GM12864 (cell line): ENCODE measurements at regions not wholly inside any gene's neighbourhood (a gene's known extent, or its start where the extent isn't known, plus 50 kb on each side); places are given as distances from the start of the nearest gene placed in this dataset.
"Not testable (repeated sequence)": the region's sequence is repeated elsewhere in the genome, so short reads cannot be mapped to it uniquely, and the experiment has no call there.

Experiments
- DNase-seq: peaks from one replicate; pipeline ENCODE4 v3.0.0-alpha.2; 2011; ENCODE audit warnings: low read depth
- H3K4me3 ChIP-seq: 2 replicates; pipeline ENCODE4 v1.5.1; 2011; ENCODE audit warnings: mild to moderate bottlenecking, low read depth, low read length, control low read depth
- TF ChIP-seq, protein P1 (sequence below): IDR thresholded peaks from 2 replicates; pipeline ENCODE4 v1.5.1; 2011; ENCODE audit warnings: low read depth, mild to moderate bottlenecking, moderate library complexity, low read length, control low read depth, inconsistent platforms; ENCODE audit errors: missing control alignments

DNA sequence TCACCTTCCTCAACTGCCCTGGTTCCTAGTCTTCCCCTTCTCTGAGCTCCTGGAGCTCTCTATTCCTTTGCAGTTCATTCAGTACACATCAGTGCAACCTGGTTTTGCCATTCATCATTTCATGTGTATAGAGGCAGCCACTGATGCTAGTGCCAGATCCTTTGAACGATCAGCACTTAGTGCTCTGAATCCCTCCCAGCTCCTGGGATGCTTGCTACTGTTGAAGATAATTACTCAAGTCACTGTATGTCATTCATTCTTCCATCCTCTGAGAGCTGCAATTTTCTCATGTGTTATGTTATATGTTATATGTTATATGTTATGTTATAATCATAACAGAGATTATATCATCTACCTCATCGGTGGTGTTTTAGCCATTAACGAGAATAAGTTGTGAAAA is 98.5 kb upstream of the UXS1 start:
- no peak for DNase-seq
- no peak overlapping the region for H3K4me3 ChIP-seq
- TF ChIP-seq, protein P1, sequence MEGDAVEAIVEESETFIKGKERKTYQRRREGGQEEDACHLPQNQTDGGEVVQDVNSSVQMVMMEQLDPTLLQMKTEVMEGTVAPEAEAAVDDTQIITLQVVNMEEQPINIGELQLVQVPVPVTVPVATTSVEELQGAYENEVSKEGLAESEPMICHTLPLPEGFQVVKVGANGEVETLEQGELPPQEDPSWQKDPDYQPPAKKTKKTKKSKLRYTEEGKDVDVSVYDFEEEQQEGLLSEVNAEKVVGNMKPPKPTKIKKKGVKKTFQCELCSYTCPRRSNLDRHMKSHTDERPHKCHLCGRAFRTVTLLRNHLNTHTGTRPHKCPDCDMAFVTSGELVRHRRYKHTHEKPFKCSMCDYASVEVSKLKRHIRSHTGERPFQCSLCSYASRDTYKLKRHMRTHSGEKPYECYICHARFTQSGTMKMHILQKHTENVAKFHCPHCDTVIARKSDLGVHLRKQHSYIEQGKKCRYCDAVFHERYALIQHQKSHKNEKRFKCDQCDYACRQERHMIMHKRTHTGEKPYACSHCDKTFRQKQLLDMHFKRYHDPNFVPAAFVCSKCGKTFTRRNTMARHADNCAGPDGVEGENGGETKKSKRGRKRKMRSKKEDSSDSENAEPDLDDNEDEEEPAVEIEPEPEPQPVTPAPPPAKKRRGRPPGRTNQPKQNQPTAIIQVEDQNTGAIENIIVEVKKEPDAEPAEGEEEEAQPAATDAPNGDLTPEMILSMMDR = no peak

DNA sequence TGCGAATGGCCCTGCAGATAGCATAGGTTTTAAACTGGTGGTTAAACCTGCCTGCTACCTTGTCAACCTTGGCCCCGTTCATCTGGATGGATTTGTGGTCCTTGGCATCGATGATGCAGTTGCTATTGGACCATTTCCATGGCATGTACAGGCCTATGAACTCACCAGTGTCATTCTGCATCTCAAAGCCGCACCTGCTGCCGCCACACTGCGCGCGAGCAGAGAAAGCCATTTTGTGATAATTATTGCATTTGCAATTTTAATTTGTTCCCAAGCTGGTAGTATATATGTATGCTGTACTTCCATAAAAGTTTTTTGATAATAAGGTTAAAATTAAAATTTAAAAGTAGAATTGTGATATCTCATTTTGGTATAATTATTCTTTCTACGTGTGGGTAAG is 94.8 kb upstream of the UXS1 start:
- H3K4me3 ChIP-seq = no peak overlapping the region
- DNase-seq = no peak
- TF ChIP-seq, protein P1 = no peak

DNA sequence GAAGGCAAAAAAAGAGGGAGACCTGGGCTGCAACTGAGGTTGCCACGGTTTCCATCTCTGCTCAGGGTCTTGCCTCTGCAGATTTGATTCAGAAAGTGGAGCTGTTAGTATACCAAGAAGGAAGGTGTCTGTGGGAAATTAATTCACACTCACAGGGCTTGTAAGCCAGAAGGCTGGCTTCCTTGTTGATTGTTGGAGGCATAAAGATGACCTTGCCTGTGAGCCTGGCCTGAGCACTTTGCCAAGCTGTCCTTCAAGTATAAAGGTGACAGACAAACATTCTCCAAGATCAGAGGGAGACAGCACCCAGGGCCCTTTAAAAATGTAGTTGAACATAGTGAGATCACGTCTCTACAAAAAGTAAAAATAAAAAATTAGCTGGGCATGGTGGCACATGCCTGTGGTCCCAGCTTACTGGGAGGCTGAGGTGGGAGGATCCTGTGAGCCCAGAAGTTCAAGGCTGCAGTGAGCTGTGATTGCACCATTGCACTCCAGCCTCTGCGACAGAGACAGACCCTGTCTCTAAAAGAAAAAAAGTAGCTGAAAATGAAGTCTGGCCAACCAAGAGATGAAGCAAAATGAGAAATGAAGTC is 91.2 kb upstream of the UXS1 start:
- no peak overlapping the region for H3K4me3 ChIP-seq
- TF ChIP-seq, protein P1 = no peak
- DNase-seq = no peak

DNA sequence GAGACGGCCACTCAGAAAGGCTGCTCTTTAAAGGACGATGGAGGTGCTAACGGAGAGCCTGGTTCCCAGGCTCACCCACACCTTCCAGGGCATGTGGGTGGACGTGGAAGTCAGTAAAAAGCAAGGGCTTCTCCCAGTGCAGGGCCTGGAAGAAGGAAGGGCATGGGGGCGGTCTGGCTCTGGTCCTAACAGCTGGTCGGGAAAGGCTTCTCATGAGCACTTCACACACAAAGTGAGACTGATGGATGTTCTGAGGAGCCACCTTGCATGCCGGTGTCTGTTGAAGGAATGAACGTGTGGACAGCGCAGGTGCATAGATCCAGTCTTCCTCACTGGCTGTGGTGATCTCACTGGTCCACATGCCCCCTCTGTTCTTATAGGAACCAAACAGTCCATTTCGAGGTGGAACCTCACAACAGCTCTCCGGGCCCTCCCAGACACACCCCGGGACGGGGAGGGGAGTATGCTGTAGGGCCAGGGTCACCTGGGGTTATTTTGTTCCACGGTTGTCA is 90.6 kb upstream of the UXS1 start:
- H3K4me3 ChIP-seq = no peak overlapping the region
- TF ChIP-seq, protein P1 = no peak
- no peak for DNase-seq

DNA sequence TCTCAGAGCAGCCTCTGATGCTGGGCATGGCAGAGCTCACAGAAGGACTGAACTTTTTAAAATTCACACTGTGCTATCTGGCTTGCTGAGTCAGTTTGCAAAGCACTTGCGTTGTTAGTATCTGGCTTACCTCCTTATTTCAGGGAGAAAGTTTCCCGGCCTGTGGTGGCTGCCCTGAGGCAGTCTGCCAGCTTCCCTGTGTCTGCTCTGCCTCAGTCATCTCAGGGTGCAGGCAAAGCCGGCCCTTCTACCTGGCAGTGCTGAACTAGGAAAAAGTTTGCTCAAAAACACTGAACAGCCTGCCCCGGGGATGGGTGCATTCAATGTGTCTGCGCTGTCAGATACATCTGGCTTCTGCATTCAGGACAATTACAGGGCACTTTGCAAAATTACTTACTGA is 90.2 kb upstream of the UXS1 start:
- no peak for DNase-seq
- TF ChIP-seq, protein P1 = no peak

DNA sequence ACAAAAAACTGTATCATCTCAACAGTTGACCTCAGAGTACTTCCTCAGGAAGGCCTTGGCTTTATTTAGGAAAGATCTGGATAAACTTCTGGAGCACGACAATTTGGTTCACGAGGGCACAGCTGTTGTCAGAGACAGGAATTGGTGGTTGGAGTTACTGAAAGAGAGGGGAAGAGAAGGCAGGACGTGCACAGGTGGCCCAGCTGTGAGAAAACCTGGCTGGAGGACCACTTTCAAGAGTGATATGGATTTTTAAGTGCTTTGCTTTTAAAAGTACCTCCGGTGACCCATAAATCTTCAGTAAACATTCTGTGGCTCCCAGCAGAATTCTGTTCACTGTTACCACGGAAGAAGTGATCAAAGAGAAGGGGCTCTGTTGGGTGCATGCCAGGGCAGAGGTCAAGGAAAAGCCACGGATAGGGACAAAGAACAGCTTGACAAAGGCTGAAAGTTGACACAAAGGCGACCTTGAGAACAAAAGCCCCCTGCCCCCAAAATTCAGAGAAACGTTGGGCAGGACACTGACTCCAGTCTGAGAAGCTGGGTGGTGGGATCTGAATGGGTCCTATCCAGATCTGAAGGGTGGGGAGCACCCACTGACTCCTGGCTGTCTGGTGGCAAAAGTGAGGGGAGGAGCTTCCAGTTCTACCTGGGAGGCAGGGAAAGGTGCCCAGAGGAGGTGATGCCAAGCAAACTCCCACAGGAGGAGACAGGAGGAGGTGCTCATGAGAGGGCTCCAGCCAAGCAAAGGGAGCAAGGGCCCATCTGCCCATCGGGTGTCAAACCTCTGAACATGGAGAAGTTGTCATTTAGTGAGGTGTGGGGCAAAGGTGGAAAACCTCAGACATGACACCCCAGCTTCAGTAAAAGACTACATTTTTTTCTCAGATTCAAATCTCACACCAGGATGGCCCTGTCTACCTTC is 89.4 kb upstream of the UXS1 start:
- not testable (repeated sequence) for H3K4me3 ChIP-seq, DNase-seq

More for the DNA sequence above, 90.2 kb upstream of the UXS1 start:
- H3K4me3 ChIP-seq = no peak overlapping the region

DNA sequence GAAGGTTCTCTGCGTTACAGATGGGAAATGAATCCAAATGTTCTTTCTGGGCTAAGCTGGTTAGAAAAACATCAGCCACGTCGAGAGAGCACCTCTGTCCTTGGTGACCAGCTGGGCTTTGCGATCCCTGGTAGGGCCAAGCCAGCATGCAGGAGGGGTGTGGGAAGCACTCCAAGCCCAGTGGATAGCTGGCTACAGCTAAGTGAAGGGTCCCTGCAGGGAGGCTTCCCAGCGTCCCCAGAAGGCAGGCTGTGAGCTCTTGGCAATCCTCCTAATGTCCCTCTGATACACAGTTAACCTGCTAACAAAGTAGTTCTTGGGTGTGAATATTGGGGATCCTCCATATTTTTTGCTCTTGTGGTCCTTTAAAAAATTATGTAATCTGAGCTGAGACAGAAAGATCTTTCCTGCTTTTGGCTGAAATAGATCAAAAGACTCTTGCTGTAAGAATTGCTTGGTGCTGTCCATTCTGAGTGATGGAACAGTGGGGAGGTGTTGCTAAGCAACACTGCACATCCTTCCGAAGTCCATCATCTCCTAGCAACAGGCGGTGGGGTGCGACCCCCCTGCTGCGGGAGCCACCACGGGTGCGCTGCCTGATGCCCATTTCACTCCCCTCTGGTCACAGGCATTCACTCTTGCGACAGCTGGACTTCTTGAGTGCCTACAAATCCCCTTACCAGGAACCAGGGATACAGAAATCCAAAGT is 88.5 kb upstream of the UXS1 start:
- no peak overlapping the region for H3K4me3 ChIP-seq
- TF ChIP-seq, protein P1 = no peak
- DNase-seq = no peak

DNA sequence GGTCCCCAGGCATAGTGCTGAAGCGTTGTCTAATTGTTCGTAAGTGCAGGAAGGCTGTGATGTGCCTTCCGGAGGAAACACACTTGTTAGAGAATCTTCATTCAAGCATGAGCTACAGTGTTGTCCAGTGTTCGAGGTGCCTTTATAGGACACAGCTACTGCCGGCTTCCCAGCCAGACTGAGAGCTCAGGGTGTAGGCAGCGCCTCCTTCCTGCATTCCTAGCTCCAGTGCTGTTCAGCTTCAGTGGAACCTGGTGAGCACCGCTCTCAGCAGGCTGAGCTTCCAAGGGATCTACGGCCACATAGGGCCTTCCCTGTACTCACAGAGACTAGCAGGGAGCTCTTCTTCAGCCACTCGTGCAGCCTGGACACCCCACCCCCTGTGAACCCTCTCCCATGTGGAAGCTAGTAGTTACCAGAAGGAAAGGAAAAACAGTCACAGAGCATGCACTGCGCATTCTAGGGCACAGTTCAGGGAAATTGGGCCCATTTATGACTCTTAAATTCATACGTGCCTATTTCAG is 87.9 kb upstream of the UXS1 start:
- DNase-seq = not testable (repeated sequence)

More for the DNA sequence above, 87.9 kb upstream of the UXS1 start:
- not testable (repeated sequence) for H3K4me3 ChIP-seq
